ENCODE measurements at regions not wholly inside any gene's neighbourhood (a gene's known extent, or its start where the extent isn't known, plus 50 kb on each side); places are given as distances from the start of the nearest gene placed in this dataset.
"Not testable (repeated sequence)": the region's sequence is repeated elsewhere in the genome, so short reads cannot be mapped to it uniquely, and the experiment has no call there.

- no peak for DNase-seq (ENCODE audit: low read depth in 3 of 3)
Measured at GRCh38 chr13:111005808-111006505, 91.1 kb upstream of the ANKRD10 start.

DNA sequence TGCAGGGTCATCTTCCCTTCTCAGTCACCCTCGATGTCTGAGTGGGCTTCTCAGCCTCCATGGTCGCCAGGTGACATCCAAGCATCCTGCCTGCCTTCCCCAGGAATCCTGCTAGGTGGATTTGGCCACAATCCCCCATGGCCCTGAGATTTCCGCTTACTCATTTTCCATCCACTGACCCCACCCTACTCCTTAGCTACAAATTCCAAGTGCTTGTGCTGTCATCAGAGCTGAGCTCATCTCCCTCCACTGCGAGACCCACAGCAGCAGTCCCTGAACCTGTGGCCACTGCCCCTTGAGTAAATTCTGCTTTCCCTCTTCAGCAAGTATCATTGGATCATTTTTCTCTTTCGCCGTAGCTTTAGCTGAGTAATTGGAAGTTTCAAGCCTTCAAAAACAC, 90.5 kb upstream of the ANKRD10 start:
- DNase-seq (ENCODE audit: low read depth in 3 of 3): no peak

DNA sequence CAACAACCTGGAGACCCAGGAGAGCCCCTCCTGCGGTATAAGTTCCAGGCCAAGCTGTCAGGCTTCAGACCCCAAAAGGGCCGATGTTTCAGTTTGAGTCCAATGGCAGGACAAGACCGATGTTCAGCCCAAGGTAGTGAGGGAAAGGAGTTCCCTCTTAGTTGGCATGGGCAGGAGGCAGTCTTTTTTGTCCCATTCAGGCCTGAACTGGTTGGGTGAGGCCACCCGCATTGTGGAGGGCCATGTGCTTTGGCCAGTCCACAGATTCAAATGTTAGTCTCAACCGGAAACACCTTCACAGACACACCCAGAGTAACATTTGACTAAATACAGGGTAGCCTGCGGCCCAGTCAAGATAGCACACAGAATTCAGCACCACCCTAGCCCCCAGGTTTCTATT, 89.6 kb upstream of the ANKRD10 start:
- DNase-seq (ENCODE audit: low read depth in 3 of 3): no peak

GRCh38 chr13:111001636-111002035, 86.8 kb upstream of the ANKRD10 start:
- no peak for DNase-seq (ENCODE audit: low read depth in 3 of 3)

- no peak for DNase-seq (ENCODE audit: low read depth in 3 of 3)
Measured at GRCh38 chr13:110993788-110994187, 78.9 kb upstream of the ANKRD10 start.

DNA sequence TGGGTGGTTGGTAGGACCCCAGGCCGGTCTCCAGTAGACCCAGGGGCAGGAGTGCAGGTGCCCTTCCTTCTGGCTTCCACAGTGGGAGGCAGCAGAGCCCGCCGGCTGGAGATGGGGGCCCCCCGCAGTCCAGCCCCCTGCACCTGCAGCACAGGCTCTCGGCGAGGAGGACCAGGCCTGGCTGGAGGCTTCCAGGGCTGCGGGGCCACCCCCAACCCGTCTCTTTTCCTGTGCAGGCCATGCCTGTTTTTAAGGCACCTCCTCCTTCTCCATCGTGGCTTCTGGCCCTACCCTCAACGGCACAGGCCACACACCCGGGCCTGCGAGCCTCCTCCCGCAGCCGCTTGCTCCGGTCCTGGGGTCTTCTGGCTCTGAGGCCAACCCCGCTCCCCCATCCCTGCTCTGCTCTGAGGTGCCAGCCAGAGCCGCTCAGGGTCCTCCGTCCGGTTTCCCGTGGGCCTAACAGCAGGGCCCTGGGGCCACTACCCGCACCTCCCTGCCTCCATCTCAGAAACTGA, 77.2 kb upstream of the ANKRD10 start:
- DNase-seq (ENCODE audit: low read depth in 3 of 3): no peak

DNA sequence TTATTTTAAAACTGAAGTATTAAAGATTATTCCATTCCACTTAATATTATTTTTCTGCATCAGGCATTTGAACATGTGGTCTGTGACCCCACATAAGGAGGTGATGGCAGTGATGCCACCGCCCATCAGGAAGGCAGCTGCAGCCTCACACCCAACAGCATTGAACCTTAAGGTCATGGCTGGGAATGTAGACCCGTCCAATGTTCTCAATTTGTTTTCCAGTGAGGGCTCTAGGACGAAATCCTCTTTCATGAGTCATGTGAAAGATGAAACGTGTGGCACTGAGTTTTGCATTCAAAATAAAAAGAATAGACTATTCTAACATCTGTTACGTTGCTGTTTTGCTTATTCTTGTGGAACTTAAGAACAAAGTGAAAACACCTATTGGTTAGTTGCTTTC, 74.5 kb upstream of the ANKRD10 start:
- no peak for DNase-seq (ENCODE audit: low read depth in 3 of 3)

DNA sequence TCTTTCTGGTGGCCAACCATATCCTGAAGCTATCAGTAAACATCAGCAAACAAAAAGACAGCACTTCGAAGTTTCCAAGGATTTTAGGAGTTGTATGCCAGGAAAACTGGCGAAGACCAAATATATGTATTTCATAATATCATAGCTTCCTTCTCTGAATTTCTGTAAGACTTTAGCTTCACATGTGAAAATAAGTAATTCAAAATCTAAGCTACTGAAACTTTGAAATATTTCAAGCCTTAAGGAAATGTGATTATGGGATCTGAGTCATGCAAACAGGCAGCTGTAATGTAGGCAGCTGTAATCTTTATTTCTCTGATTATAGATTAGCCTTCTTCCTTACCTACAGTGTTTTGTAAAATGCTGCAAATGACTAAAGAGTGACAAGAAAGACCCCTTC, 70.7 kb upstream of the ANKRD10 start:
- DNase-seq (ENCODE audit: low read depth in 3 of 3): no peak

DNA sequence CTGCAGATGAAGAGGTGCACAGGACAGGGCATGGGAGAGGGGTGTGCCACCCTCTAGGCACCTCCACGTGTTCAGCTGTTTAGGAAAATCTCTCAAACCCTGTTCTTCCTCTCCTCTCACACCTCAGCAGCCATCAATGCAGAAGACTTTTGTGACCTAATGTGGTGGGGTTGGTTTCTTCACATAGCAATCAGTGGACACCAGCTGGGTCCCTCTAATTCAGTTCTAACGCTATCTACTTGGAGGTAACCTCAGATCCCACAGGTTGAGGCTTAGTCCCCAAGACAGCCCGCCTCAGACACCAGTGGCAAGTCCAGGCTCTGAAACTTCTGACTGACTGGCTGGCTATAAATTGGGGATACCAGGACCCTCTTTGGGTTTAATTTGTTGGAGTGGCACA, 69.9 kb upstream of the ANKRD10 start:
- DNase-seq (ENCODE audit: low read depth in 3 of 3): no peak

DNA sequence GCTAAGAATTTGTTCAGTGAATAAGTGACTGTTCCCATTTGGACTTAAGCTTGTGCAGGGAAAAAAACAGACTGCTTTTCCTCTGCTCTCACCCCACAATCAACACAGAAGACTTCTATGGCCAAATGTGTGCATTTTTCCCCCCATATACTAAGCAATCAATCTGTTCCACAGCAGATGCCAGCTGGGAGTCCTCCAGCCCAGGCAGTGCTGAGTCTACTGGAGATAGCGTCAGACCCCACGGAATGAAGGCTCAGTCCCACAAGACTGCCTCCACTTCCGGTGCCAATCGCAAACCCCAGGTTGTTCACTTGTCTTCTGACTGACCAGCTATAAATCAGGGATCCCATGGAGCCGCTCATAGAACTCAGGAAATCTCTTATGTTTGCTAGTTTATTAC, 69.5 kb upstream of the ANKRD10 start:
- no peak for DNase-seq (ENCODE audit: low read depth in 3 of 3)

DNA sequence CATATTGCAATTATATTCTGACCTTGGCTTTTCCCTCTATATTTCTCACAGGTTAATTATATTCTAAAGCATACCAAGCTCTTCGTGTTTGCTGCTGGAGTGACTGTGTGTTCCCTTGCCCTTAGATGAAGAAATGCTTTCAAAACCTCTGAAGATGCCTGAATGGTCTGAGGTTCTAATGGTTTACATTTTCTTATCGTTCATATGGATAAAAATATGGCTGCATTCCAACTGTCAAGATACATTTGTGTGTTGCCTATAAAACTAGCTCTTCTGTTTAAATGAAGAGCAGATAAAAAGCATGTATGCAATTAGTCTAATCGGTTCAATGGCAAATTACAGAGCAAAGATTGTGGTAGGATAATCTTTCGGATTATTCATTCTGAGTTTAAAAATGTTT, 68.4 kb upstream of the ANKRD10 start:
- DNase-seq (ENCODE audit: low read depth in 3 of 3): no peak

GRCh38 chr13:110981379-110981778, 66.5 kb upstream of the ANKRD10 start:
- DNase-seq (ENCODE audit: low read depth in 3 of 3): no peak

GRCh38 chr13:110980921-110981320, 66.1 kb upstream of the ANKRD10 start:
- DNase-seq (ENCODE audit: low read depth in 3 of 3): no peak

- DNase-seq (ENCODE audit: low read depth in 3 of 3): not testable (repeated sequence)
Measured at GRCh38 chr13:110979149-110979548, 64.3 kb upstream of the ANKRD10 start.

GRCh38 chr13:110978390-110978789, 63.5 kb upstream of the ANKRD10 start:
- no peak for DNase-seq (ENCODE audit: low read depth in 3 of 3)

- no peak for DNase-seq (ENCODE audit: low read depth in 3 of 3)
Measured at GRCh38 chr13:110976785-110977184, 61.9 kb upstream of the ANKRD10 start.

DNA sequence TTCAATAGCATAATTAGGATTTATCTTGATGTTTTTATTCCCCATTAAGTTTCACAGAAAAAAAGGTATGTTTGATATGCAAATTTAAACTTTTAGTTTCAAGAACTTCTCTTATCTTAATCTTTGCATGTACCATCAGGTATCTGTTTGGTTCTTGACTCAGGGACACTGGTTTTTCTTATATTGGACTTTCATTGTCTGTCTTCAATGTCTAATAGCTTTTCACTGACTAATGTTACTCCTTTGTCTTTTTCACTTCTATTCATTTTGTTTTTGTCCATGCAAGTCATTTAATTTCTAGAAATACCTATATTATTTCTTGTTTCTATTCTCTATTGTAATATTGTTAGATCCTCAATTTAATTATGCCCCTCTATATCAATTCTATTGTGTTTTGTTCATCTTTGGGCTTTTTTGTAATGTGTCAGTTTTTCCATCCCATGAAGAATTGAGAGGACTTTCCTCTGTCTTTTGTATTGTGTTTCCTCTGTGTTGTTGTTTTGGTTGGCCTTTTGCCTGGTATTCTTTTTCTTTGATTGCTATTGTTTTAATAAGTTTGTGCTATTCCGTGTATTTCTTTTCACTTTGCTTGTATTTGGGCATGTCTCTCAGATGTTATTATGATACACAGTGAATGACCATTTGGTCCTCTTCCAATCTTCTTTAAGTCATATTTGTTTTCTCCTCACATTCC, 58.3 kb upstream of the ANKRD10 start:
- no peak for DNase-seq (ENCODE audit: low read depth in 3 of 3)

GRCh38 chr13:110971486-110971885, 56.6 kb upstream of the ANKRD10 start:
- DNase-seq (ENCODE audit: low read depth in 3 of 3): no peak

DNA sequence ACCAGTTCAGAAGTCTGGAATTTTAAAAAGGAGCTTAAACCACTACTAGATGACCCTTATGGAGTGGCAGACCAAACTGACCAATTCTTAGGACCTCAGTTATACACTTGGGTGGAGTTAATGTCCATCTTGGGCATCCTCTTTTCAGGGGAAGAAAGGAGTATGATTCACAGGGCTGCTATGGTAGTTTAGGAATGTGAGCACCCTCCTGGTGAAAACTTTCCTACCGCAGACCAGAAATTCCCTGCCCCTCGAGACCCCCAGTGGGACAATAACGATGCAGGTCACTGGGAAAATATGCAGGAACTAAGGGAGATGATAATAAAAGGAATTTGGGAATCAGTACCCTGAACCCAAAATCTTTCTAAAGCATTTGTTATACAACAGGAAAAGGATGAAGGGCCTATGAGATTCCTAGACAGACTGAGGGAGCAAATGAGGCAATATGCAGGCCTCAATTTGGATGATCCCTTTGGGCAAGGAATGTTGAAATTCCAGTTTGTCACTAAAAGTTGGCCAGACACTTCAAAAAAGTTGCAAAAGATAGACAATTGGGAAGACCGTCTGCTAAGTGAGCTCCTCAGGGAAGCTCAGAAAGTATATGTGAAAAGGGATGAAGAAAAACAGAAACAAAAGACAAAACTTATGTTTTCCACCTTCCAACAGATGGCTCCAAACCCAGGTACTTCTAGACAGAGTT, 52.4 kb upstream of the ANKRD10 start:
- not testable (repeated sequence) for DNase-seq (ENCODE audit: low read depth in 3 of 3)

DNA sequence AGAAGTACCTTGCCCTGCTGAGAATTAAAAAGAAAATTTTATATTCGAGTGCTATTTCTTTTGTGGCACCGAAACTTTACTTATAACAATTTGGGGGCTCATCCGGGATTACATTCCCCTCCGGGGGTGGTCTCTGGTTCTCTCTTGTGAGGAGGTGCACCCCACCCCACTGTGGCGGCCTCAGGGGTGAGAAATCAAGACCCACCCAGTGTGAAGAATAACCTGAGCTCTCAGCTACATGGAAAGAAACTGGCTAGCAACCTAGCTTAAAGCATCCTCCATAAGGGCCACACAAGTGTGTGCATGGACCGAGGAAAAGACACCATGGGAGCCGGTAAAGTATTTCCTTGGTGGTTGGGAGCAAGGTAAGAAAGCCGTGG, 50.9 kb upstream of the ANKRD10 start:
- no peak for DNase-seq (ENCODE audit: low read depth in 3 of 3)

GRCh38 chr13:110965038-110965754, 50.3 kb upstream of the ANKRD10 start:
- peak in 2 of 3 donors; percentile 20 to 36 for DNase-seq (ENCODE audit: low read depth in 3 of 3)
